Panc1 (cell line): ENCODE measurements at regions not wholly inside any gene's neighbourhood (a gene's known extent, or its start where the extent isn't known, plus 50 kb on each side); places are given as distances from the start of the nearest gene placed in this dataset.

ENCODE experiments used
- POLR2AphosphoS5 ChIP-seq: IDR thresholded peaks from 2 replicates; pipeline ENCODE4 v1.6.1; 2012; ENCODE audit warnings: mild to moderate bottlenecking, low read depth, low read length, moderate library complexity
- SIN3A ChIP-seq: IDR thresholded peaks from 2 replicates; pipeline ENCODE4 v1.6.1; 2012; ENCODE audit warnings: low read depth, mild to moderate bottlenecking, low read length, moderate library complexity, borderline replicate concordance; ENCODE audit not compliant: insufficient read depth
- TCF7L2 ChIP-seq: IDR thresholded peaks from 2 replicates; pipeline ENCODE4 v1.6.1; 2011; ENCODE audit warnings: mild to moderate bottlenecking, low read depth, low read length, inconsistent platforms
- TF ChIP-seq, protein P1 (sequence below): fragments of 450-650 bp; IDR thresholded peaks from 2 replicates; pipeline ENCODE4 v1.5.1; 2017; ENCODE audit warnings: mild to moderate bottlenecking
- TF ChIP-seq, protein P2 (sequence below), 2 experiments: IDR thresholded peaks; 2 replicates each; pipeline ENCODE4 v1.6.1; 2011 to 2012; ENCODE audit warnings: low read depth in 2 of 2, control low read depth in 1 of 2, low read length in 1 of 2, mild to moderate bottlenecking in 1 of 2, moderate library complexity in 1 of 2; ENCODE audit not compliant: insufficient read depth in 1 of 2

DNA sequence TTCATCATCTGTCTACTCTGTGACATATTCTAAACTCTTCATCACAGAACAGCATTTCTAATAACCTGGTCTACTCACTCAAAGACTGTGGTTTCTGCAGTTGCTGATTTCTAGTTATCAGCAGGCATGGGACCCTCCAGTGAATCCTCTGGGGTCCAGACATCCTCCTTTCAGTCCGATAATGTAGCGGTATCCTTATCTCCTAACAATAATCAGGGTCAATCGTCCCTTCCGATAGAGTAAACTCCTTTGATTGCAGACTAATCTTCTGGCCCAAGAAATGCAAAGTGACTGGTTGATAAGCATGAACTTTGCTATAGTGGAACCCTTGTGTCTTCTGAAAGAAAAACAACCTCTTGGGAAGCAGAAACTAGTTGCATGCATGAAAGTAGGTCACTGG, 1209.8 kb upstream of the CELF2 start:
- TF ChIP-seq, protein P1, sequence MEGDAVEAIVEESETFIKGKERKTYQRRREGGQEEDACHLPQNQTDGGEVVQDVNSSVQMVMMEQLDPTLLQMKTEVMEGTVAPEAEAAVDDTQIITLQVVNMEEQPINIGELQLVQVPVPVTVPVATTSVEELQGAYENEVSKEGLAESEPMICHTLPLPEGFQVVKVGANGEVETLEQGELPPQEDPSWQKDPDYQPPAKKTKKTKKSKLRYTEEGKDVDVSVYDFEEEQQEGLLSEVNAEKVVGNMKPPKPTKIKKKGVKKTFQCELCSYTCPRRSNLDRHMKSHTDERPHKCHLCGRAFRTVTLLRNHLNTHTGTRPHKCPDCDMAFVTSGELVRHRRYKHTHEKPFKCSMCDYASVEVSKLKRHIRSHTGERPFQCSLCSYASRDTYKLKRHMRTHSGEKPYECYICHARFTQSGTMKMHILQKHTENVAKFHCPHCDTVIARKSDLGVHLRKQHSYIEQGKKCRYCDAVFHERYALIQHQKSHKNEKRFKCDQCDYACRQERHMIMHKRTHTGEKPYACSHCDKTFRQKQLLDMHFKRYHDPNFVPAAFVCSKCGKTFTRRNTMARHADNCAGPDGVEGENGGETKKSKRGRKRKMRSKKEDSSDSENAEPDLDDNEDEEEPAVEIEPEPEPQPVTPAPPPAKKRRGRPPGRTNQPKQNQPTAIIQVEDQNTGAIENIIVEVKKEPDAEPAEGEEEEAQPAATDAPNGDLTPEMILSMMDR: no peak
- TF ChIP-seq SIN3A (no peak), POLR2AphosphoS5 (no peak), TCF7L2 (no peak)
- TF ChIP-seq, protein P2, sequence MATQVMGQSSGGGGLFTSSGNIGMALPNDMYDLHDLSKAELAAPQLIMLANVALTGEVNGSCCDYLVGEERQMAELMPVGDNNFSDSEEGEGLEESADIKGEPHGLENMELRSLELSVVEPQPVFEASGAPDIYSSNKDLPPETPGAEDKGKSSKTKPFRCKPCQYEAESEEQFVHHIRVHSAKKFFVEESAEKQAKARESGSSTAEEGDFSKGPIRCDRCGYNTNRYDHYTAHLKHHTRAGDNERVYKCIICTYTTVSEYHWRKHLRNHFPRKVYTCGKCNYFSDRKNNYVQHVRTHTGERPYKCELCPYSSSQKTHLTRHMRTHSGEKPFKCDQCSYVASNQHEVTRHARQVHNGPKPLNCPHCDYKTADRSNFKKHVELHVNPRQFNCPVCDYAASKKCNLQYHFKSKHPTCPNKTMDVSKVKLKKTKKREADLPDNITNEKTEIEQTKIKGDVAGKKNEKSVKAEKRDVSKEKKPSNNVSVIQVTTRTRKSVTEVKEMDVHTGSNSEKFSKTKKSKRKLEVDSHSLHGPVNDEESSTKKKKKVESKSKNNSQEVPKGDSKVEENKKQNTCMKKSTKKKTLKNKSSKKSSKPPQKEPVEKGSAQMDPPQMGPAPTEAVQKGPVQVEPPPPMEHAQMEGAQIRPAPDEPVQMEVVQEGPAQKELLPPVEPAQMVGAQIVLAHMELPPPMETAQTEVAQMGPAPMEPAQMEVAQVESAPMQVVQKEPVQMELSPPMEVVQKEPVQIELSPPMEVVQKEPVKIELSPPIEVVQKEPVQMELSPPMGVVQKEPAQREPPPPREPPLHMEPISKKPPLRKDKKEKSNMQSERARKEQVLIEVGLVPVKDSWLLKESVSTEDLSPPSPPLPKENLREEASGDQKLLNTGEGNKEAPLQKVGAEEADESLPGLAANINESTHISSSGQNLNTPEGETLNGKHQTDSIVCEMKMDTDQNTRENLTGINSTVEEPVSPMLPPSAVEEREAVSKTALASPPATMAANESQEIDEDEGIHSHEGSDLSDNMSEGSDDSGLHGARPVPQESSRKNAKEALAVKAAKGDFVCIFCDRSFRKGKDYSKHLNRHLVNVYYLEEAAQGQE (IDR thresholded peaks at IDR 0.05; ENCODE audit: insufficient read depth in 1 of 2, low read depth in 2 of 2, low read length in 1 of 2): no peak
